Activated CD4-positive, alpha-beta memory T cell treated with anti-CD3 and anti-CD28 coated beads for 36 hours (primary cell): ENCODE measurements at regions not wholly inside any gene's neighbourhood (a gene's known extent, or its start where the extent isn't known, plus 50 kb on each side); places are given as distances from the start of the nearest gene placed in this dataset.

Experiments
- CTCF ChIA-PET: fragments of 350-600 bp; sonication (Branson Sonifier 250); formaldehyde crosslinking; loops from one replicate; lab custom pipeline; 2021; ENCODE audit warnings: antibody characterized with exemption, inconsistent platforms; lab: Charles Lee
- POLR2A ChIA-PET: fragments of 350-600 bp; sonication (Branson Sonifier 250); formaldehyde crosslinking; loops from one replicate; lab custom pipeline; 2021; ENCODE audit warnings: antibody characterized with exemption; lab: Charles Lee
- DNase-seq: peaks from one replicate; pipeline ENCODE4 v3.0.0-alpha.2; 2020
- H3K27ac Mint-ChIP-seq: one replicate; pipeline ENCODE4 v1.8.0; 2021; ENCODE audit warnings: mixed read lengths
- H3K27me3 Mint-ChIP-seq: one replicate; pipeline ENCODE4 v1.8.0; 2021; ENCODE audit warnings: mixed read lengths
- H3K36me3 Mint-ChIP-seq: one replicate; pipeline ENCODE4 v1.8.0; 2021; ENCODE audit warnings: mixed read lengths
- H3K4me1 Mint-ChIP-seq: one replicate; pipeline ENCODE4 v1.8.0; 2021; ENCODE audit warnings: low read depth, mixed read lengths
- H3K4me3 Mint-ChIP-seq: one replicate; pipeline ENCODE4 v1.8.0; 2021; ENCODE audit warnings: mild to moderate bottlenecking, mixed read lengths
- H3K9me3 Mint-ChIP-seq: one replicate; pipeline ENCODE4 v1.8.0; 2021; ENCODE audit warnings: mixed read lengths
- intact Hi-C: fragments of 100-400 bp; cut with micrococcal nuclease; formaldehyde crosslinking; loops from one replicate; pipeline ENCODE4 v1.15.1; 2023

- no peak for DNase-seq
- no peaks in the 10 kb centered on the region for H3K36me3 Mint-ChIP-seq
- ChIA-PET POLR2A (no interaction called here), CTCF (interaction anchor here (0.8 kb wide), 1 partner anchor 20 kb away, joined by 3 read pairs; no protein-coding TSS in a partner anchor)
- H3K9me3 Mint-ChIP-seq = no peaks in the 10 kb centered on the region
- no peaks in the 10 kb centered on the region for H3K27me3 Mint-ChIP-seq
- no peak overlapping the region for H3K27ac Mint-ChIP-seq
- H3K4me3 Mint-ChIP-seq = no peak overlapping the region
- peaks cover 16% of the 10 kb centered on the region for H3K4me1 Mint-ChIP-seq
- intact Hi-C loops = no loop called here
These were observed 285.6 kb upstream of the FMN2 start for GRCh38 chr1:239805851-239806772.

- no peak overlapping the region for H3K27ac Mint-ChIP-seq
- H3K4me1 Mint-ChIP-seq = peaks cover 22% of the 10 kb centered on the region
- no peaks in the 10 kb centered on the region for H3K9me3 Mint-ChIP-seq
- no peak overlapping the region for H3K4me3 Mint-ChIP-seq
- H3K36me3 Mint-ChIP-seq = no peaks in the 10 kb centered on the region
- ChIA-PET POLR2A (no interaction called here), CTCF (no interaction called here)
- H3K27me3 Mint-ChIP-seq = no peaks in the 10 kb centered on the region
- DNase-seq = no peak
- intact Hi-C loops = no loop called here
These were observed 284.8 kb upstream of the FMN2 start for GRCh38 chr1:239806897-239807296.

- H3K4me1 Mint-ChIP-seq = peaks cover 26% of the 10 kb centered on the region
- intact Hi-C loops = no loop called here
- H3K27ac Mint-ChIP-seq = no peak overlapping the region
- no peak overlapping the region for H3K4me3 Mint-ChIP-seq
- DNase-seq = no peak
- ChIA-PET POLR2A (no interaction called here), CTCF (no interaction called here)
- H3K9me3 Mint-ChIP-seq = no peaks in the 10 kb centered on the region
- H3K36me3 Mint-ChIP-seq = no peaks in the 10 kb centered on the region
- no peaks in the 10 kb centered on the region for H3K27me3 Mint-ChIP-seq
These were observed 284.3 kb upstream of the FMN2 start for GRCh38 chr1:239807361-239807760.

- no peak overlapping the region for H3K4me3 Mint-ChIP-seq
- no peaks in the 10 kb centered on the region for H3K9me3 Mint-ChIP-seq
- H3K27ac Mint-ChIP-seq = no peak overlapping the region
- intact Hi-C loops = no loop called here
- ChIA-PET CTCF (no interaction called here), POLR2A (interaction anchor here (0.7 to 2.3 kb wide), 2 partner anchors 13 to 91 kb away, joined by 3 to 14 read pairs; no protein-coding TSS in a partner anchor)
- no peaks in the 10 kb centered on the region for H3K36me3 Mint-ChIP-seq
- DNase-seq = no peak
- H3K4me1 Mint-ChIP-seq = peaks cover 38% of the 10 kb centered on the region
- no peaks in the 10 kb centered on the region for H3K27me3 Mint-ChIP-seq
These were observed 281.6 kb upstream of the FMN2 start for GRCh38 chr1:239810061-239810481.

GRCh38 chr1:239811211-239811885, 280.3 kb upstream of the FMN2 start:
- peak; percentile 51 for DNase-seq
- H3K4me1 Mint-ChIP-seq = peaks cover 42% of the 10 kb centered on the region
- no peaks in the 10 kb centered on the region for H3K36me3 Mint-ChIP-seq
- intact Hi-C loops = loop anchor here (1.0 kb wide), 2 partner anchors 19 to 92 kb away; no protein-coding TSS in a partner anchor
- CTCF ChIA-PET = interaction anchor here (0.9 to 1.1 kb wide), 2 partner anchors 58 to 86 kb away, joined by 3 to 5 read pairs; no protein-coding TSS in a partner anchor
- POLR2A ChIA-PET = interaction anchor here (2.3 kb wide), 1 partner anchor 92 kb away, joined by 14 read pairs; no protein-coding TSS in a partner anchor
- H3K4me3 Mint-ChIP-seq = no peak overlapping the region
- H3K27me3 Mint-ChIP-seq = no peaks in the 10 kb centered on the region
- no peaks in the 10 kb centered on the region for H3K9me3 Mint-ChIP-seq
- H3K27ac Mint-ChIP-seq = peak overlapping the region; percentile 28

- Mint-ChIP-seq H3K36me3 (no peaks in the 10 kb centered on the region), H3K27me3 (no peaks in the 10 kb centered on the region), H3K4me3 (no peak overlapping the region), H3K4me1 (peaks cover 42% of the 10 kb centered on the region), H3K9me3 (no peaks in the 10 kb centered on the region), H3K27ac (no peak overlapping the region)
- ChIA-PET CTCF (no interaction called here), POLR2A (no interaction called here)
- DNase-seq = no peak
- intact Hi-C loops = no loop called here
These were observed 279.1 kb upstream of the FMN2 start for GRCh38 chr1:239812580-239812979.

GRCh38 chr1:239814306-239814881, 277.3 kb upstream of the FMN2 start:
- CTCF ChIA-PET = interaction anchor here (0.8 to 2.5 kb wide), 5 partner anchors 12 to 162 kb away, joined by 3 to 18 read pairs (median 3); no protein-coding TSS in a partner anchor
- intact Hi-C loops = no loop called here
- POLR2A ChIA-PET = interaction anchor here (1.3 to 2.9 kb wide), 2 partner anchors 92 to 95 kb away, joined by 4 to 19 read pairs; no protein-coding TSS in a partner anchor
- Mint-ChIP-seq H3K4me1 (peaks cover 42% of the 10 kb centered on the region), H3K36me3 (no peaks in the 10 kb centered on the region), H3K4me3 (peak overlapping the region; percentile 17), H3K9me3 (no peaks in the 10 kb centered on the region), H3K27ac (peak overlapping the region; percentile 39), H3K27me3 (no peaks in the 10 kb centered on the region)
- peak; percentile 76 for DNase-seq

GRCh38 chr1:239815074-239815473, 276.6 kb upstream of the FMN2 start:
- Mint-ChIP-seq H3K9me3 (no peaks in the 10 kb centered on the region), H3K27ac (no peak overlapping the region), H3K36me3 (no peaks in the 10 kb centered on the region), H3K4me1 (peaks cover 40% of the 10 kb centered on the region), H3K27me3 (no peaks in the 10 kb centered on the region), H3K4me3 (no peak overlapping the region)
- ChIA-PET POLR2A (interaction anchor here (1.3 to 2.9 kb wide), 2 partner anchors 93 to 96 kb away, joined by 4 to 19 read pairs; no protein-coding TSS in a partner anchor), CTCF (interaction anchor here (0.8 to 2.5 kb wide), 3 partner anchors 13 to 161 kb away, joined by 3 to 18 read pairs (median 3); no protein-coding TSS in a partner anchor)
- intact Hi-C loops = loop anchor here (1.0 to 5.0 kb wide), 4 partner anchors 23 to 408 kb away; no protein-coding TSS in a partner anchor
- DNase-seq = peak; percentile 31

- no peaks in the 10 kb centered on the region for H3K36me3 Mint-ChIP-seq
- H3K4me1 Mint-ChIP-seq = peaks cover 30% of the 10 kb centered on the region
- CTCF ChIA-PET = interaction anchor here (1.3 to 2.5 kb wide), 3 partner anchors 15 to 96 kb away, joined by 4 to 18 read pairs (median 6); no protein-coding TSS in a partner anchor
- intact Hi-C loops = loop anchor here (5.0 kb wide), 1 partner anchor 409 kb away; no protein-coding TSS in a partner anchor
- POLR2A ChIA-PET = interaction anchor here (2.9 kb wide), 1 partner anchor 97 kb away, joined by 19 read pairs; no protein-coding TSS in a partner anchor
- H3K9me3 Mint-ChIP-seq = no peaks in the 10 kb centered on the region
- no peaks in the 10 kb centered on the region for H3K27me3 Mint-ChIP-seq
- DNase-seq = no peak
- no peak overlapping the region for H3K27ac Mint-ChIP-seq
- no peak overlapping the region for H3K4me3 Mint-ChIP-seq
These were observed 275.5 kb upstream of the FMN2 start for GRCh38 chr1:239816081-239816782.

GRCh38 chr1:239817276-239817675, 274.4 kb upstream of the FMN2 start:
- ChIA-PET CTCF (interaction anchor here (1.3 to 2.2 kb wide), 2 partner anchors 16 to 25 kb away, joined by 4 to 6 read pairs; no protein-coding TSS in a partner anchor), POLR2A (interaction anchor here (1.0 kb wide), 1 partner anchor 99 kb away, joined by 4 read pairs; no protein-coding TSS in a partner anchor)
- H3K36me3 Mint-ChIP-seq = no peaks in the 10 kb centered on the region
- no peak overlapping the region for H3K4me3 Mint-ChIP-seq
- H3K27ac Mint-ChIP-seq = no peak overlapping the region
- intact Hi-C loops = loop anchor here (5.0 kb wide), 1 partner anchor 410 kb away; no protein-coding TSS in a partner anchor
- no peaks in the 10 kb centered on the region for H3K27me3 Mint-ChIP-seq
- DNase-seq = no peak
- H3K4me1 Mint-ChIP-seq = peaks cover 21% of the 10 kb centered on the region
- no peaks in the 10 kb centered on the region for H3K9me3 Mint-ChIP-seq
